Breast epithelium (tissue), 4 donors: ENCODE measurements at regions not wholly inside any gene's neighbourhood (a gene's known extent, or its start where the extent isn't known, plus 50 kb on each side); places are given as distances from the start of the nearest gene placed in this dataset.

Source experiments
- DNase-seq, 2 donors: peaks; one replicate each; pipeline ENCODE4 v3.0.0-alpha.2; 2019; ENCODE audit warnings: low spot score in 2 of 2
- H3K27ac ChIP-seq, 2 donors: fragments of 200-600 bp; sonication (generic) in 1 of 2; one replicate each; pipeline ENCODE4 v1.5.1; 2016 to 2019; ENCODE audit warnings: mild to moderate bottlenecking in 1 of 2
- H3K27me3 ChIP-seq, 2 donors: fragments of 200-600 bp; sonication (generic) in 1 of 2; one replicate each; pipeline versions ENCODE4 v1.5.1 to v1.6.0; 2017 to 2019; ENCODE audit warnings: control low read depth in 1 of 2, mild to moderate bottlenecking in 1 of 2
- H3K36me3 ChIP-seq: fragments of 200-600 bp; one replicate; pipeline ENCODE4 v1.5.1; 2019
- H3K4me1 ChIP-seq, 2 donors: fragments of 200-600 bp; sonication (generic); one replicate each; pipeline ENCODE4 v1.5.1; 2016 to 2019; ENCODE audit warnings: control low read depth in 1 of 2
- H3K4me3 ChIP-seq, 3 donors: fragments of 200-600 bp; sonication (generic); 1 replicate in 2 of 3; 2 replicates in 1 of 3; pipeline ENCODE4 v1.5.1; 2016 to 2019; ENCODE audit warnings: mild to moderate bottlenecking in 3 of 3, moderate library complexity in 2 of 3
- H3K9me3 ChIP-seq, 2 donors: fragments of 200-600 bp; sonication (generic) in 1 of 2; one replicate each; pipeline ENCODE4 v1.5.1; 2016 to 2019; ENCODE audit warnings: control low read depth in 1 of 2
- POLR2A ChIP-seq: fragments of 450-650 bp; IDR thresholded peaks from one replicate; pipeline ENCODE4 v1.6.1; 2016; ENCODE audit warnings: antibody characterized with exemption, mild to moderate bottlenecking, moderate library complexity
- POLR2AphosphoS5 ChIP-seq, 3 donors: sonication (generic); formaldehyde crosslinking; IDR thresholded peaks; one replicate each; pipeline ENCODE4 v1.6.1; 2017; ENCODE audit warnings: antibody characterized with exemption in 3 of 3
- intact Hi-C: fragments of 100-400 bp; cut with DNase I; formaldehyde crosslinking; loops from one replicate; pipeline ENCODE4 v1.15.1; 2023; ENCODE audit warnings: low total_unique reads
- TF ChIP-seq, protein P1 (sequence below), 3 donors: fragments of 450-650 bp; IDR thresholded peaks; one replicate each; pipeline ENCODE4 v1.5.1; 2016 to 2017; ENCODE audit warnings: antibody characterized with exemption in 3 of 3, mild to moderate bottlenecking in 3 of 3, moderate library complexity in 3 of 3

DNA sequence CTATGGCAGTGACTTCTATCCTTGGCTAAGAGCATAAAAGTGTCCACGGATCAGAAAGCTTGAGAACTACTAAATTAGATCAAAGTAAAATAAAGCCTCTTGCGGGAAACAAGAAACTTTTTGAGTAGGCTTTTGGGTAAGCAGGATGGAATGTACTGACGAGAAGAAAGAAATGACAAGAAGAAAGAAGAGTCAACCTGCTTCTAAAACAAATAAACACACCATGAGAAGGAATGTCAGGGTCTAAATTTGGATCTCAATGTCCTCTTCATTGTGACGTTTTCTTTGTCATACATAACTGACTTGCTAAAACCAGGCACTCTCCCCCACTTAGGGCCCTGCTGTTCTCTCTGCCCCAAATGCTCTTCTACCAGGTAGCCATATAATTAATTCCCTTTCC, 290.1 kb upstream of the PTGER4 start:
- no peak overlapping the region for H3K27ac ChIP-seq
- H3K9me3 ChIP-seq, result no peaks in the 10 kb centered on the region
- no peaks in the 10 kb centered on the region for H3K27me3 ChIP-seq
- no peak for TF ChIP-seq POLR2AphosphoS5 (IDR thresholded peaks at IDR 0.05)
- TF ChIP-seq, protein P1, sequence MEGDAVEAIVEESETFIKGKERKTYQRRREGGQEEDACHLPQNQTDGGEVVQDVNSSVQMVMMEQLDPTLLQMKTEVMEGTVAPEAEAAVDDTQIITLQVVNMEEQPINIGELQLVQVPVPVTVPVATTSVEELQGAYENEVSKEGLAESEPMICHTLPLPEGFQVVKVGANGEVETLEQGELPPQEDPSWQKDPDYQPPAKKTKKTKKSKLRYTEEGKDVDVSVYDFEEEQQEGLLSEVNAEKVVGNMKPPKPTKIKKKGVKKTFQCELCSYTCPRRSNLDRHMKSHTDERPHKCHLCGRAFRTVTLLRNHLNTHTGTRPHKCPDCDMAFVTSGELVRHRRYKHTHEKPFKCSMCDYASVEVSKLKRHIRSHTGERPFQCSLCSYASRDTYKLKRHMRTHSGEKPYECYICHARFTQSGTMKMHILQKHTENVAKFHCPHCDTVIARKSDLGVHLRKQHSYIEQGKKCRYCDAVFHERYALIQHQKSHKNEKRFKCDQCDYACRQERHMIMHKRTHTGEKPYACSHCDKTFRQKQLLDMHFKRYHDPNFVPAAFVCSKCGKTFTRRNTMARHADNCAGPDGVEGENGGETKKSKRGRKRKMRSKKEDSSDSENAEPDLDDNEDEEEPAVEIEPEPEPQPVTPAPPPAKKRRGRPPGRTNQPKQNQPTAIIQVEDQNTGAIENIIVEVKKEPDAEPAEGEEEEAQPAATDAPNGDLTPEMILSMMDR (IDR thresholded peaks at IDR 0.05), result no peak
- TF ChIP-seq POLR2A, result no peak
- no peak for DNase-seq
- no peaks in the 10 kb centered on the region for H3K36me3 ChIP-seq
- intact Hi-C loops, result no loop called here
- H3K4me1 ChIP-seq, result no peaks in the 10 kb centered on the region
- no peak overlapping the region for H3K4me3 ChIP-seq

DNA sequence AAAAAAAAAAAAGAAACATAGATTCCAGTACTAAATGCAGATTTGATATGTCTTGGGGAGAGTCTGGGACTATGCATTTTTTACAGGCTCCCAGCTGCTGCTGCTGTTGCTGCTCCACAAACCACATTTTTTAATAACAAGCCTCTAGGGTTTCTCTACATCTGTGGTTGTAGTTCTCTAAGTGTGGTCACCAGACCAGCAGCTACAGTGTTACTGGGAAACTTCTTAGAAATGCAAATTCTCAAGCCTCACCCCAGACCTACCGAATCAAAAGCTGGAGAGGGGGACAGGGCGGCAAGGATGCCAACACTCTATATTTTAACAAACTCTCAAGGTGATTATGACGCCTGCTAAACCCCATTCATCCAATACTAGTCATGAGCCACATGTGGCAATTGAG, 293.4 kb upstream of the PTGER4 start:
- DNase-seq, result no peak
- Histone ChIP-seq H3K4me1 (no peaks in the 10 kb centered on the region), H3K4me3 (no peak overlapping the region), H3K27ac (no peak overlapping the region), H3K27me3 (no peaks in the 10 kb centered on the region), H3K9me3 (no peaks in the 10 kb centered on the region), H3K36me3 (no peaks in the 10 kb centered on the region)
- intact Hi-C loops, result no loop called here
- TF ChIP-seq POLR2AphosphoS5 (IDR thresholded peaks at IDR 0.05) (no peak), POLR2A (no peak)
- TF ChIP-seq, protein P1 (IDR thresholded peaks at IDR 0.05), result no peak

DNA sequence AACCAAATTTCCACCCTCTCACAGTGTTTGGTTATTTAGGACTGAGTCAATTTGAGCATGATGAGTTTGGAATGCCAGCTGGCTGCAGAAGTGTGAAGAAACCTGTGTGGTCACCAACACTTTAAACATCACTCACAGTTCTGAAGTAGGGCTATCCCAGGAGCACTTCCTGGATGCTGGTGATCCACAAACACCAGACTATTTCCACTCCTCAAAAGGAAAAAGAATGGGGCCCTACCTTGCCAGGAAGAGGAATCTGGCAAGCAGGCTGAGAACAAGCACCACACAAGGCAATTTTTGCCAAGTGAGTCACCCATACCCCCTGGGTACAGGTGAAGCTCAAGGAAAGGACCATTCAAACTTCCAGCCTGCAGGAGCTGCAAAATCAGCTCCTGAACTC, 294.2 kb upstream of the PTGER4 start:
- Histone ChIP-seq H3K4me3 (no peak overlapping the region), H3K27me3 (no peaks in the 10 kb centered on the region), H3K4me1 (no peaks in the 10 kb centered on the region), H3K27ac (no peak overlapping the region), H3K9me3 (no peaks in the 10 kb centered on the region), H3K36me3 (no peaks in the 10 kb centered on the region)
- DNase-seq, result peak in 1 of 2 donors; percentile 52
- intact Hi-C loops, result no loop called here
- TF ChIP-seq POLR2AphosphoS5 (IDR thresholded peaks at IDR 0.05), result no peak
- TF ChIP-seq, protein P1 (IDR thresholded peaks at IDR 0.05), result no peak
- no peak for TF ChIP-seq POLR2A

DNA sequence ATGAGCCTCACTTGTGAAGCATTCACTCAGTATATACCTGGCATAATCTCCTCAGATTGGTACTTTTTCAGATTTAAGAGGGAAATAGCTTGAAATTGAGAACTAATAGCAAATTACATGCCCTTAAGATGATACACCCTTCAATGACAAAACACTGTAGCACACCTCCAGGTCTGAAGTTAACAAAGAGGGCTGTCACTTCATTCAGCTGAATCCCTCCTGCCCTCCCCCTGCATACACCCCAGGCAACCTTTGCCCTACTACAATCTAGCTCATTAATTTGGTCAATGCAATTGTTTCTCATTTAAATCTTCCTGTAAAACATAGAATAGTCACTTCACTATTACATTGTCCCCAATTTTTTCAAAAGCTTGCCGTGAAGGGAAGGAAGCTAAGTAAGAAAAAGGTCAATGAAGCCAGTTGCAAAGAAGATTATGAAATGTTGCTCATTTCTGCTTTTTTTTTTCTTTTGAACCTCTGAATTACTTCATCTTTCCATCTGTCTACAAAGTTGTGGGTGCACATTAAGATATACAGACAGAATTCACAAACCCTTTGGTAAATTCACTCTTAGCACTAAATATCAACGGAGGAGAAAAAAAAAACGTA, 294.8 kb upstream of the PTGER4 start:
- Histone ChIP-seq H3K27ac (no peak overlapping the region), H3K4me1 (no peaks in the 10 kb centered on the region), H3K27me3 (no peaks in the 10 kb centered on the region), H3K9me3 (no peaks in the 10 kb centered on the region), H3K4me3 (no peak overlapping the region), H3K36me3 (no peaks in the 10 kb centered on the region)
- intact Hi-C loops, result no loop called here
- TF ChIP-seq, protein P1 (IDR thresholded peaks at IDR 0.05), result no peak
- TF ChIP-seq POLR2AphosphoS5 (IDR thresholded peaks at IDR 0.05) (no peak), POLR2A (no peak)
- no peak for DNase-seq

DNA sequence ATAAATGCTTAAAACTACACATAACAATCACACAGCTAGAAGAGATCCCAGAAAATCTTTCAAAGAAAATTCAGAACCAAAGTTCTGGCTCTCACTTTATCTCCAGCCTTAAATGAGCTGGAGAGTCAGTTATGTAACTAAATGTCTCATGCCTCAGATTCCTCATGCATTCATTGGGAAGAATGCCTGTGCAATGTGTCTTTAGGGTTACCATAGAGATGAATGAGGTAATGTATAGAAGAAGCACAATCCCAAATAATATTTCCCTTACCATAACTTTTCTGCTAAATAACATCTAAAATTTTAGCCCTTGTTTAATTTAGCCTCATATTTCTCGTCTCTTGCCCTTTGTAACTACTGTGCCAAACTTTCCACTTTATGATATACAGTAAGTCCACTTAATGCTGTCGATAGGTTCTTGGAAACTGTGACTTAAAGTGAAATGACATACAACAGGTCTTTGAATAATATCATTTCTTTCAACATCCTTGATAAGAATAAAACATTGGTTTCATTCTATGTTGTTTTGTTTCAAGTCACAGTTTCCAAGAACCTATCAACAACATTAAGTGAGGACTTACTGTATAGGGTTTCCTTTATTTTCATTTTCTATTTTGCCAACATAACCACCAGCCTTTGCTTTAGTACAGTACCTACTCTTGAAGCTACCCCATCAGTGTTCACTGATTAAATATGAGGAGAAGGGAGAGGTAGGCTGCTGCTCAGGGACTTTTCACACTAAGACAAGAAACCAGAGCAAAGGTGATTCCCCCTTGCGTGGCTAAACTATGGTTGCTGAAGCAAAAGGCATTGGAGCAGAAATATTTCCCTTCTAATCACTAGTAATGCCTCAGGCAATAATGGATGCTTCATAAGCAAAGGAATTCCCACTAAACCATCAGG, 295.7 kb upstream of the PTGER4 start:
- no peaks in the 10 kb centered on the region for H3K9me3 ChIP-seq
- no peaks in the 10 kb centered on the region for H3K4me1 ChIP-seq
- H3K27ac ChIP-seq, result no peak overlapping the region
- no peaks in the 10 kb centered on the region for H3K36me3 ChIP-seq
- no peak for DNase-seq
- no peak for TF ChIP-seq POLR2AphosphoS5 (IDR thresholded peaks at IDR 0.05)
- TF ChIP-seq, protein P1 (IDR thresholded peaks at IDR 0.05), result no peak
- intact Hi-C loops, result no loop called here
- H3K27me3 ChIP-seq, result no peaks in the 10 kb centered on the region
- H3K4me3 ChIP-seq, result no peak overlapping the region
